ENCODE measurements at regions not wholly inside any gene's neighbourhood (a gene's known extent, or its start where the extent isn't known, plus 50 kb on each side); places are given as distances from the start of the nearest gene placed in this dataset.

- DNase-seq (no peak), ATAC-seq (no peak)
- intact Hi-C loops (cut with DNase I, micrococcal nuclease): no loop called here
Measured at GRCh38 chr7:136070736-136071505, 93.8 kb upstream of the MTPN start.

DNA sequence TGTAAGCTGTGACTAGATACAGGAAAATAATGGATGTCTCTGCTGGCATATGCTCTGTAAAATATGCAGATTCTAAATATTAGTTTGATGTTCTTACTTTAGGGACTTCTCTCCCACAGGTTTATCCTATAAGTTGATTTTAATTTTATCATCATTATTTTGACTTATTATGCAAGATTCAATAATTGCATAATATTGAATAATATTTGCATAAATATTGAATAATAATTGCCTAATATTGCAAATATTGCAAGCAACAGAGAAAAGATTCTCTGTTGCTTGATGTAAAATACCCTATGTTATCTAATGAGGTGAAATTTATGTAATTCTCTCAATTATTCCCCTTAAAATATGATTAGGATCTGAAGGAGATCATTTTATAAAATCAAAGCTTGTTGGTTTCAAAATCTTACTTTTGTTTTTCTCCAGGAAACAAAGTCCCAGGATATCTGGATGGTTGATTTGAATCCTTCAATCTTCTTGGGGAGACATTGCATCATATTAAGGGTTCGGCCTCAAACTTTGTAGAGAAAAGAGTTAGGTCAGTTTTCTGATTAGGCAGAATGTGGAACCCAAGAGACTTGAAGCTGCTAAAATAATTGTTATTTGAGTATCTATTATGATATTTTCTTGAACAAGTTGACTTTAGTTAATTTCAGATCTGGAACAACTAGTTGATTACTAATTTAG lies 92.8 kb upstream of the MTPN start:
- no peak for DNase-seq
- intact Hi-C loops (cut with DNase I, micrococcal nuclease): no loop called here
- no peak for ATAC-seq

- intact Hi-C loops (cut with DNase I, micrococcal nuclease): no loop called here
- ATAC-seq: no peak
- no peak for DNase-seq
Measured at GRCh38 chr7:136067277-136067676, 90.1 kb upstream of the MTPN start.

DNA sequence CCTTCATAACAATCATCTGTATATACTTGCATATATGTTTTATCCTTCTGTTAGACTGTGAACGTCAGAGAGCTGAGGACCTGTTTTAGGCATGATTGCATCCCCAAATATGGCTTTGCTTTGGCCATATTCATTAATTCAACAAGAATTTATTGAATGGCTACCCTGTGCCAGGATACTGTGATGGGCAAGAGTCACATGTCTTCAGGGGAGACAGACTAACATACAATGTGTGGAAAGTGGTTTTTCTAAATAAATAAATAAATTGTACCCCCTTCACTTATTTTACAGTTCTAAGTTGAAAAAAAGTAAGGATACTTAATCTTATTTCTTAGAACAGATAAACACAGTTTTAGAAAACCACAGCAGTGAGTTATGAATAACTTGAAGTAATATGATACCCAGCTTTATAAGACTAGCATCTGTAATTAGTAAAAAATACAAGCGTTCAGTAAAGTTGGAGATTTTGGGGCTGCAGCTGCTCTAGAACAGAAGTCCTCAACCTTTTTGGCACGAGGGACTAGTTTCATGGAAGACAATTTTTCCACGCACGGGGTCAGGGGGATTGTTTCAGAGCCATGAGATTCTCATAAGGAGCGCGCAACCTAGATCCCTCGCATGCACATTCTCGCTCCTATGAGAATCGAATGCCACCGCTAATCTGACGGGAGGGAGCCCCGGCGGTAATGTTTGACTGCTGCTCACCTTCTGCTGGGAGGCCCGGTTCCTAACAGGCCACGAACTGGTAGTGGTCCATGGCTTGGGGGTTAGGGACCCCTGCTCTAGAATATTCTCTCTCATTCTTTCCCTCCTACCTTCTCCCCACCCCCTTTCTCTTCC lies 89.4 kb upstream of the MTPN start:
- DNase-seq (no peak), ATAC-seq (no peak)
- intact Hi-C loops (cut with DNase I, micrococcal nuclease): no loop called here

GRCh38 chr7:136064627-136065237 lies 87.6 kb upstream of the MTPN start:
- DNase-seq: no peak
- no peak for ATAC-seq
- intact Hi-C loops (cut with DNase I, micrococcal nuclease): no loop called here

DNA sequence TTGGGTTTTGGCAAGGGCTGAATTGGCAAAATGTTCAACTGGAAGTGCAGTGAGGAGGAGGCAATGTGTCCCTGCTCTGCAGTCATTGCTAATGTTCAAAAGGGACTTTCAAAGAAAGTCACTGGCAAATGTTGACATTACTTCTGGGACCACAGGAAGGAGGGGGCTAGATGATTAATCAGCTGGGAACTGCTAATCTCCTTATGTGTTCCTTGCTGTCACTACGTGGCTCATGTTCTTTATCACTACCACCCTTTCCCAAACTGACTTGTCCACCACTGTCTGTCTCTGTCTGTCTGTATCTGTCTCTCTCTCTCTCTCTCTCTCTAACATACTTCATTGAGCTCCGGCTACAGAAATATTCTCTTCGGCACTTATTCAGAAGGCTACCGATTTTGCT lies 86.9 kb upstream of the MTPN start:
- intact Hi-C loops (cut with DNase I, micrococcal nuclease): no loop called here
- ATAC-seq (no peak), DNase-seq (no peak)

- DNase-seq (no peak), ATAC-seq (no peak)
- intact Hi-C loops (cut with DNase I, micrococcal nuclease): no loop called here
Measured at GRCh38 chr7:136063326-136063666, 86.1 kb upstream of the MTPN start.

GRCh38 chr7:136062625-136063325 lies 85.6 kb upstream of the MTPN start:
- ATAC-seq (no peak), DNase-seq (no peak)
- intact Hi-C loops (cut with DNase I, micrococcal nuclease): no loop called here

- intact Hi-C loops (cut with DNase I, micrococcal nuclease): no loop called here
- ATAC-seq (no peak), DNase-seq (no peak)
Measured at GRCh38 chr7:136061433-136061832, 84.3 kb upstream of the MTPN start.

DNA sequence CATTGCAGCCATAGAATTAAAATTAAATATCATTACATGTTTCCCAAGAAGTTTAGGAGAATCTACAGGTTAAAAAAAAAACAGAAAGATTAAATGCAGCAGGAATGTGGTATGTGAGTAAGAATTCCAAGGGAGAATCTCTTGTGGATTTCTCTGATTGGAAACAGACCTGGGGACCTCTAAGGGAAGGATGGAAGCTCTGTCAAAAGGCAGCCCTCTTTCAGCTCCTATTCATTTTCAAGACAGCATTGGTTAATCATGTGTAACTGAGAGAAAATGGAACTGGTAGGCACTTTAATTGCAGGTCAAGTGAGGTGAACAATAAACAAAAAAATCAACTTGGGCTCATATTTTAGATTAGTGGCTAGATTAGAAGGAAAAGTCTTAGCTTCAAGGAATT lies 81.4 kb upstream of the MTPN start:
- intact Hi-C loops (cut with DNase I, micrococcal nuclease): no loop called here
- no peak for DNase-seq
- ATAC-seq: no peak

- intact Hi-C loops (cut with DNase I, micrococcal nuclease): no loop called here
Measured at GRCh38 chr7:136057509-136057908, 80.3 kb upstream of the MTPN start.

DNA sequence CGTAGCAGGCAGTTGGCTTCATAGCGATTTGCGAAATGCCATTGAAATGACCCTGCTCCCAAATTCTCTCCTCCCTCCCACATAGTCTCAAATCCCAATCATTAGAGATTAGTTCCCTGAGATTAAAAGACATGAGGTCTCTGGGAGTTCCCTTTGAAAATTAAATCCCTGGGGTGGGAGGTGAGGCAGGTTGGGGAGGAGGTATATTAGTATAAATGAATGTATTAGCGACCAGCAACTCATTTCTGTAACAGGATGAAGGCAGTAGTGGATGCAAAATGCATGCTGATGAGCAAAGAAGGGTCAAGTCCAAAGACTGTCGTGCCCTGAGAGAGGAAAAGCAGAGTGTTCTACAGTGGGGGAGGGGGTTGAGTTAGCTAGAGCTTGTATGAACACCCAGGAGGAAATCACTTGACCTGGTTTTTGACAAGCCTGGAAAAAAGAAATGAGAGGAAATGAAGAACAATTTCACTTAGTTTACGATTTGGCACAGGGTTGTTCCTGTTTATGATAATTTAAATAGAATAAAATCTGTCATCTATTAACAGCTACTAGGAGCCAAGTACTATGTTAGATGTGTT lies 79.6 kb upstream of the MTPN start:
- DNase-seq (no peak), ATAC-seq (no peak)
- intact Hi-C loops (cut with DNase I, micrococcal nuclease): no loop called here

More at GRCh38 chr7:136057509-136057908, 80.3 kb upstream of the MTPN start:
- DNase-seq (no peak), ATAC-seq (no peak)

DNA sequence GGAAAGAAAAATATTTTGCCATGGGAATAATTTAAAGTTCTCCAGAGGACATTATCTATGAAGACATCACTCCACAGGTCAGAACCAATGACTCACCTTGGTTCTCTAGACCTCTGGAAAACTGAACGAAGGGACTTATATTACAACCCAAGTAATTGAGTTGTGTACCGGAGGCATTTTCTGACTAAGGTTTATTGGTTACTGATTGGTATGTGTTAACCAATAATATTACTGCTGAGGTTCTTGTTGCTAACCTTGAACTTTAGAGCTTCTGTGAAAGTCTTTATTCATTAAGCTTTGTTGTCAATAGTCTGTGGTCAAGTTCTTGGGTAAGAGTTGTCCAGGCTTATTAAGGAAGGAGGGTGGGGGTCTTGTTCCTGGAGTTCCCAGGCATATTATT lies 78.1 kb upstream of the MTPN start:
- DNase-seq (no peak), ATAC-seq (no peak)
- intact Hi-C loops (cut with DNase I, micrococcal nuclease): no loop called here

GRCh38 chr7:136053689-136054485 lies 76.7 kb upstream of the MTPN start:
- ATAC-seq (no peak), DNase-seq (no peak)
- intact Hi-C loops (cut with DNase I, micrococcal nuclease): no loop called here

- intact Hi-C loops (cut with DNase I, micrococcal nuclease): no loop called here
- ATAC-seq: no peak
- DNase-seq: no peak
Measured at GRCh38 chr7:136051203-136051928, 74.2 kb upstream of the MTPN start.

- DNase-seq (no peak), ATAC-seq (no peak)
- intact Hi-C loops (cut with DNase I, micrococcal nuclease): no loop called here
Measured at GRCh38 chr7:136050462-136050847, 73.3 kb upstream of the MTPN start.

DNA sequence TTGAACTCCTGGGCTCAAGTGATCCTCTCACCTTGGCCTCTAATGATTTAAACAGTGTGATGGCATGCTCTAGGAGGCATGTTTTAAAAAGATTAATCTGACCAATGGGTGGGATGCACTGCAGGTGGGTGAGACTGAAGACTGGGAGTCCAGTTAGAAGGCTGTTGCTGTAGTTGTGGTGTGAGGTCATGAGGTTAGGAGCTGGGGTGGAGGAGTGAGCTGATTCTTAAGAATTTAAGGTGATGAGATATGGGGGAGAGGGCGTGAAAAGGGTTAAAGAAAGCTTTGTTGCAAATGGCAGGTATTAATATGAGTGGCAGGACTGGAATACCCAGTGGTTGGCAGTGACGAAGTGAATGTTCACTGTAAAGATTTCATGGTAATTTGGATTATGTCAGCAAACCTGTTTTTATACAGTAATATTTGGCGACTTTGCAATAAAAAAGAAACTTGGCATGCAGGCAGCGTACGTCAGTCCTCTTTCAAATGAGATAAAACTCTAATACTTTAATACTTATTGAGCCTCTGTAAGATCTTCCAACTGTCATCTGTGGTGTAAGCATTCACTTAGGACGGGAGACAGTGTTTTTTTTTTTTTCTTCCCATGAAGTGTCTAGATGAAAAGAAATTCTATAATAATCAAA lies 72.8 kb upstream of the MTPN start:
- DNase-seq (no peak), ATAC-seq (no peak)
- intact Hi-C loops (cut with DNase I, micrococcal nuclease): no loop called here

Measured in left colon (tissue), 2 donors.